Aorta (tissue), 5 donors: ENCODE measurements at regions not wholly inside any gene's neighbourhood (a gene's known extent, or its start where the extent isn't known, plus 50 kb on each side); places are given as distances from the start of the nearest gene placed in this dataset.

ENCODE experiments used
- ATAC-seq: fragments of 200-7000 bp; cut with Tn5 transposase; one replicate; pipeline ENCODE4 v1.9.1; 2022; ENCODE audit warnings: moderate library complexity; ENCODE audit not compliant: low FRiP score
- DNase-seq, 2 donors: peaks; one replicate each; pipeline ENCODE4 v3.0.0-alpha.2; 2020
- H3K27ac ChIP-seq, 2 donors: one replicate each; pipeline ENCODE4 v1.5.1; 2013; ENCODE audit warnings: low read length in 2 of 2, mild to moderate bottlenecking in 2 of 2, moderate library complexity in 2 of 2, control low read depth in 1 of 2, inconsistent platforms in 1 of 2, low read depth in 1 of 2
- H3K27me3 ChIP-seq, 2 donors: one replicate each; pipeline ENCODE4 v1.6.1; 2013; ENCODE audit warnings: control low read depth in 1 of 2, low read length in 1 of 2, mild to moderate bottlenecking in 1 of 2, moderate library complexity in 1 of 2; ENCODE audit not compliant: insufficient read depth in 2 of 2, control insufficient read depth in 1 of 2
- H3K36me3 ChIP-seq, 2 donors: one replicate each; pipeline ENCODE4 v1.6.1; 2013; ENCODE audit warnings: control low read depth in 1 of 2, low read length in 1 of 2, mild to moderate bottlenecking in 1 of 2; ENCODE audit not compliant: insufficient read depth in 2 of 2, control insufficient read depth in 1 of 2
- H3K4me1 ChIP-seq, 2 donors: one replicate each; pipeline ENCODE4 v1.6.1; 2013; ENCODE audit warnings: low read length in 2 of 2, control low read depth in 1 of 2, mild to moderate bottlenecking in 1 of 2, moderate library complexity in 1 of 2; ENCODE audit not compliant: insufficient read depth in 2 of 2, control insufficient read depth in 1 of 2
- H3K4me3 ChIP-seq, 2 donors: one replicate each; pipeline ENCODE4 v1.5.1; 2013; ENCODE audit warnings: low read length in 2 of 2, control low read depth in 1 of 2, mild to moderate bottlenecking in 1 of 2
- H3K9me3 ChIP-seq: one replicate; pipeline ENCODE4 v1.6.1; 2013; ENCODE audit warnings: mild to moderate bottlenecking, low read length; ENCODE audit not compliant: control insufficient read depth
- whole genome bisulfite sequencing, 2 donors: extraction: QIAGEN DNeasy Blood & Tissue Kit; methylation state at CpG; one replicate each; pipeline ENCODE4 v1.1.7; 2013; 5-methylcytosine and 5-hydroxymethylcytosine counted together
- intact Hi-C, 2 donors: fragments of 100-400 bp; cut with DNase I; formaldehyde crosslinking; loops; one replicate each; pipeline versions ENCODE4 v1.14.2 to v1.15.0; 2022
- donor health status: healthy with polysubstance abuse.
- donor health status: Bipolar disorder and iron deficiency.
- donor health status: DM: no; HTN: no; CAD: no.
- donor health status: DM: no; HTN: no; CAD: no.
- donor health status: DM: yes; HTN: yes; CAD: no.

DNA sequence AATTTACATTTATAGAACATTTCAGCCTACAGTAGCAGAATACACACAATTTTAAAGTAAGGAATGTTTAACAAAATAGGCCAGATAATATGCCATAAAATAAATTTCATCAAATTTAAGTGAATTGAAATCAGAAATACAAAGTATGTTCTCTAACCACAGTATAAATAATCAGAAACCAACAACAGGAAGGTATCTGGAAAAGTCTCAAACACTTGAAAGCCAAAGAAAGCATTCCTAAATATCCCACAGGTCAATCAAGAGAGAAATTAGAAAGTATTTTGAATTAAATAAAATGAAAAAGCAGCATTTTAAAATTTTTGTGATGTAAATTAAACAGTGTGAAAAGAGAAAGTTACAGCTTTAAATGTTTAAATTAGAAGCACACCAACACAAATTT, 899.2 kb downstream of the PDHA2 start:
- Histone ChIP-seq H3K9me3 (peaks cover 3% of the 10 kb centered on the region), H3K27me3 (no peaks in the 10 kb centered on the region), H3K4me1 (no peaks in the 10 kb centered on the region), H3K27ac (no peak overlapping the region), H3K4me3 (no peak overlapping the region), H3K36me3 (no peaks in the 10 kb centered on the region)
- DNase-seq (no peak), ATAC-seq (no peak)
- intact Hi-C loops: no loop called here

DNA sequence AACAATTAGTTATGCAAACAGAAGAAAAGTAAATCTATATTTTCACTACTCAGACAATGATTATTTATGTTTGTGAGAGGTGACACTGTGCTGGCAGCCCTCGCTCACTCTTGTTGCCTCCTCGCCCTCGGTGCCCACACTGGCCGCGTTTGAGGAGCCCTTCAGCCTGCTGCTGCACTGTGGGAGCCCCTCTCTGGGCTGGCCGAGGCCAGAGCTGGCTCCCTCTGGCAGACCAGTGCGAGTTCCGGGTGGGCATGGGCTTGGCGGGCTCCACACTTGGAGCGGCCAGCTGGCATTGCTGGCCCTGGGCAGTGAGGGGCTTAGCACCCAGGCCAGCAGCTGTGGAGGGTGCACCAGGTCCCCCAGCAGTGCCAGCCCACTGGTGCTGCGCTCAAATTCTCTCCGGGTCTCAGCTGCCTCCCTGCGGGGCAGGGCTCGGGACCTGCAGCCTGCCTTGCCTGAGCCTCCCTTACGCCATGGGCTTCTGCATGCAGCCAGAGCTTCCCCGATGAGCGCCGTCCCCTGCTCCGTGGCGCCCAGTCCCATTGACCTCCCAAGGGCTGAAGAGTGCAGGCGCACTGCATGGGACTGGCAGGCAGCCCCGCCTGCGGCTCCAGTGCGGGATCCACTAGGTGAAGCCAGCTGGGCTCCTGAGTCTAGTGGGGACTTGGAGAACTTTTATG, 902.6 kb downstream of the PDHA2 start:
- DNase-seq (peak in 1 of 2 donors; percentile 72), ATAC-seq (no peak)
- peaks cover 3% of the 10 kb centered on the region for H3K9me3 ChIP-seq
- H3K36me3 ChIP-seq: no peaks in the 10 kb centered on the region
- 91 to 92% methylated on average over 24 of the region's 24 CpGs for WGBS, 2 donors
- no peak overlapping the region for H3K27ac ChIP-seq
- H3K4me3 ChIP-seq: no peak overlapping the region
- no peaks in the 10 kb centered on the region for H3K4me1 ChIP-seq
- no peaks in the 10 kb centered on the region for H3K27me3 ChIP-seq
- intact Hi-C loops: no loop called here

DNA sequence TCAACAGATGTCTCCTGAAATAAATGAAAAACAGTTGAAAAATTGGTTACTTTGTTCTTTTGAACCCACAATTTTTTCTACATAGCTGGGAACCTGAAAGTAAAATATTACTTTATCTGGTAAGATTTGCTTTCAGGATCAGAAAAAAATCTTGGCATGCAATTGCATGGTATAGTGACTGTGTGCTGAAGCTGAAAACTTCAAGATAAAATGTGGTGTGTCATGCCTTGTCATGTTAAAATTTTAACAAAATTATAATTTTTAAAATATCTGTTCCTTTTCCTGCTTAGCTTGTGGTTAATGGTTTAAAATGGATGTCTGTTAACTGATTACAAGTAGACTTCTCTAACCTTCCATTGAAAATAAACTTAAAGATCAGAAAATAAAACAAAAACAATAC, 904.8 kb downstream of the PDHA2 start:
- no peak overlapping the region for H3K27ac ChIP-seq
- no peaks in the 10 kb centered on the region for H3K27me3 ChIP-seq
- H3K36me3 ChIP-seq: no peaks in the 10 kb centered on the region
- ATAC-seq: no peak
- no peaks in the 10 kb centered on the region for H3K4me1 ChIP-seq
- peaks cover 3% of the 10 kb centered on the region for H3K9me3 ChIP-seq
- DNase-seq: no peak
- no peak overlapping the region for H3K4me3 ChIP-seq
- intact Hi-C loops: no loop called here

DNA sequence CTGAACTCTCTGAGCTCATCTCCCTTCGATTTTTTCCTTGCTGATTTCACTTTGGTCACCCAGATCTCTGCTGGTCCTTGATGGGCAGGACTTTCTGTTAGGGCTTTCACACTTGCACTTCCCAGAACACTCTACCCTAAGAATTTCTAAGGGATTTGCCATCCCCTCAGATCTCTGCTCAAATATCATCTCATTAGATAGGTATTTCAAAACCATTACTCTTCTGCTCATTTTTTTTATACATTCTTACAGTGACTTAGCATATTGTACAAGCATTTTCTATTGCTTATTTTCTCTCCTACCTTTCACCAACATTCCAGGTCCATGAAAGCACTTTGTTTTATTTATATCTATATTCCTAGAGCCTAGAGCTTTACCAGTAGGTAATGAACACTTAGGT, 913.3 kb downstream of the PDHA2 start:
- H3K27me3 ChIP-seq: no peaks in the 10 kb centered on the region
- ATAC-seq (no peak), DNase-seq (no peak)
- 80 to 81% methylated on average over 1 of the region's 1 CpG for WGBS, 2 donors
- intact Hi-C loops: no loop called here
- no peak overlapping the region for H3K4me3 ChIP-seq
- H3K4me1 ChIP-seq: no peaks in the 10 kb centered on the region
- H3K27ac ChIP-seq: no peak overlapping the region
- no peaks in the 10 kb centered on the region for H3K9me3 ChIP-seq
- no peaks in the 10 kb centered on the region for H3K36me3 ChIP-seq

DNA sequence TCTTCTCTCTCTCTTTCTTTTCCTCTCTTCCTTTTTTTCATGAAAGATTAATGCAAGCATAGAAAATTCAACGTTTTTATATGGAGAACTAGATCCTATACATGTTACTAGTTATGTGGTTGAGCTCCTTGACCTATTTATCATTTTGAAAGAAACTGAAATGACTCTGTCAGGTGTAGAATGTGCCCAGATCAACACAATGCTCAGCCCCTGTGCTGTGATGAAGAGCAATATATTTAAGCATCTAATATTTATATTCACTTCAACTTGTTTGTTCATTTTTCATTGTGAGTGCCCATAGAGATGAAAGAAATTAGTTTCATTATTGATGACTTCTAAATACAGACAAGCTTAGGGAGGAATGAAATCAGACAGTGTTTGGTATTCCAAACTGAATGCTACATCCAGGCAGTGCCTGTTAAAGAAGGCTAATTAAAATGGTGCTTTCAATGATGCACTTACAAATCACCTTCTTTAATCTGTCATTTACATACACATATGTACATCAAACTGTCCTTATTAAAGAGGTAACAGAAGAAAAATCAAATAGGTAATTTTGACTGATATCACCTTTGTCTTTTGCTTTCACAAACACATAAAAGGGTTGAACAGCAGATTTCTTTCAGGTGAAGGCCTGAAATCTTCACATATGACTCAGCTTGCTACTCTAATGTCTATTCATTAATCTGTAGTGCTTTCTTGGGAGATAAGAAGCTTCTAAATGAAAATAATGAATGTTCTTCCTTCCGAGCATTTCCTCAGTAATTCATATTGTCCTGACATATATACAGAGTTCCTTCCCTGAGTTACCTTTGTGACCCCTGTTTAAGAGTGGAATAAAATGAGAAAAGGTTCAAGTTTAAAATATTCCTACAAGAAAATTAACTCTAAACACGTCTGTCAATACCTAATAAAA, 915.9 kb downstream of the PDHA2 start:
- H3K4me1 ChIP-seq: no peaks in the 10 kb centered on the region
- ATAC-seq: no peak
- no peaks in the 10 kb centered on the region for H3K9me3 ChIP-seq
- no peaks in the 10 kb centered on the region for H3K27me3 ChIP-seq
- no peak overlapping the region for H3K4me3 ChIP-seq
- 39 to 45% methylated on average over 3 of the region's 3 CpGs for WGBS, 2 donors
- no peak for DNase-seq
- no peaks in the 10 kb centered on the region for H3K36me3 ChIP-seq
- intact Hi-C loops: no loop called here
- H3K27ac ChIP-seq: no peak overlapping the region

DNA sequence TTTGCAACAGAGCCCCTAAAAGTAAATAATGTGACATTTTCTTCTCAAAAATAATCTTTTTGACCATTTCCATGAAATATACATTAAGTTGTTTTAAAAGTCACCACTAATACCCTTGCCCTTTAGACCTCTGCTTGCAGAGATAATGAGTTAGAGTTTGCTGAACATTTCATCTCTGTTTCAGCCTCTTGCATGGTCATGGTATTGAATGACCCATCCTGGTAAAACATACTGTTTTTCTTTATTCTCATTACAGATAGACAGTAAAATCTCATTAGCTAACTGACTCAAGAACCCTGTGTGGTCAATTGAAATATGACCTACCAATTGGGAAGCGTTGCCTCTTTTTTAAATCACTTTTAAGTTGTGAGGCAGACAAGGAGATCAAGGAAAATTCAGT, 916.7 kb downstream of the PDHA2 start:
- Histone ChIP-seq H3K9me3 (no peaks in the 10 kb centered on the region), H3K27ac (no peak overlapping the region), H3K36me3 (no peaks in the 10 kb centered on the region), H3K4me3 (no peak overlapping the region), H3K4me1 (no peaks in the 10 kb centered on the region), H3K27me3 (no peaks in the 10 kb centered on the region)
- 78 to 80% methylated on average over 1 of the region's 1 CpG for WGBS, 2 donors
- no peak for ATAC-seq
- intact Hi-C loops: no loop called here
- DNase-seq: no peak

DNA sequence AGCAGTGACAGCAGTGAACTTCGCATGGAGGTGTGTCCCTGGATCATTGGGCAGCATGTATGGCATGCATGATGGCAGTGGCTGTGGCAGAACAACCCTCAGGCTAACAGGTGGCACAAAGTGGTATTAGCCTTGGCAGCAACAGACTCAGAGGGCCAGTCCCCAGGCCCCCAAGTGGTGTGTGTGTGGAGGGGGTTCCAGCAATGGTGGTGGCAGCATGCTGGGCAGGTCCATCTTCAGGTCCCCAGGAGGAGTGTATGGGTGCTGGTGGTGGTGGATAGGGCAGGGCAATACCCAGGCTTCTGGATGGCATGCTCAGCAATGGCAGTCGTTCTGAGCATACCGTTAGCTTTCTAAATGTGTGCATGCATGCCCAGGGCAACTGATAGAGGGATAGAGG, 923.7 kb downstream of the PDHA2 start:
- H3K4me1 ChIP-seq: no peaks in the 10 kb centered on the region
- no peaks in the 10 kb centered on the region for H3K27me3 ChIP-seq
- ATAC-seq (peak; percentile 63), DNase-seq (no peak)
- no peaks in the 10 kb centered on the region for H3K9me3 ChIP-seq
- H3K4me3 ChIP-seq: no peak overlapping the region
- intact Hi-C loops: no loop called here
- H3K36me3 ChIP-seq: no peaks in the 10 kb centered on the region
- 94 to 99% methylated on average over 3 of the region's 3 CpGs for WGBS, 2 donors
- H3K27ac ChIP-seq: no peak overlapping the region

DNA sequence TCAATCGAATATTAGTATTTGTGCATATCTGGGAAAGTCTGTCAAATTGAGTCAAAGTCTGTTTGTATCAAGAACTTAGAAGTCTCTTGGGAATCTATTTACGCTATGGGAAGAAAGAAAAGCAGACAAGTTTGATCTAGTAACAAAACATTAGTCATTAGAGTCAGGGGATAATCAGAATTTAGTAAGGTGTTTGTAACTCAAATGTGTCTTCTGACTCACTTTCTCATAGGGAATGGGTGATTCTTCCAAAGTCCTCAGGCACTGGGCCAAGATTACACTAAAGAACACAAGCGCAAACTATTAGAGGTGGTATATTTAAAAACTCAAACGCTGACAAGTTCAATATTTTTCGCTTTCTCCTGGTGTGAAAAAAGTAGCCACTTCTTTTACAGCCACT, 926.5 kb downstream of the PDHA2 start:
- no peaks in the 10 kb centered on the region for H3K27me3 ChIP-seq
- no peaks in the 10 kb centered on the region for H3K36me3 ChIP-seq
- no peak overlapping the region for H3K27ac ChIP-seq
- H3K9me3 ChIP-seq: no peaks in the 10 kb centered on the region
- WGBS, 2 donors: 82 to 86% methylated on average over 5 of the region's 5 CpGs
- no peaks in the 10 kb centered on the region for H3K4me1 ChIP-seq
- DNase-seq: no peak
- intact Hi-C loops: no loop called here
- no peak overlapping the region for H3K4me3 ChIP-seq
- no peak for ATAC-seq
